Neural cell (in vitro differentiated cells): ENCODE measurements at regions not wholly inside any gene's neighbourhood (a gene's known extent, or its start where the extent isn't known, plus 50 kb on each side); places are given as distances from the start of the nearest gene placed in this dataset.

Experiments used
- H2AFZ ChIP-seq: fragments of 200-600, 300-800 bp; sonication (generic), shearing (Covaris generic); 2 replicates; pipeline ENCODE4 v1.6.0; 2014; ENCODE audit warnings: low read depth, mild to moderate bottlenecking, antibody characterized with exemption, low read length, moderate library complexity
- H3F3A ChIP-seq: fragments of 200-600 bp; shearing (Covaris generic); 2 replicates; pipeline ENCODE4 v1.6.1; 2016; ENCODE audit warnings: mild to moderate bottlenecking, moderate library complexity, mixed read lengths, antibody characterized with exemption, low read length; ENCODE audit not compliant: insufficient read depth, poor library complexity, severe bottlenecking
- H3K27ac ChIP-seq: fragments of 200-600, 300-800 bp; sonication (generic), shearing (Covaris generic); 2 replicates; pipeline ENCODE4 v1.5.1; 2014; ENCODE audit warnings: mild to moderate bottlenecking, low read length, moderate library complexity
- H3K27me3 ChIP-seq: fragments of 300-800, 200-600 bp; sonication (generic), shearing (Covaris generic); 2 replicates; pipeline ENCODE4 v1.6.0; 2014; ENCODE audit warnings: mild to moderate bottlenecking, low read depth, low read length, moderate library complexity; ENCODE audit not compliant: insufficient read depth
- H3K36me3 ChIP-seq: fragments of 300-800, 200-600 bp; sonication (generic), shearing (Covaris generic); 2 replicates; pipeline ENCODE4 v1.5.1; 2014; ENCODE audit warnings: mild to moderate bottlenecking, antibody characterized with exemption, low read length, moderate library complexity; ENCODE audit not compliant: insufficient read depth
- H3K4me2 ChIP-seq: fragments of 300-800, 200-600 bp; sonication (generic), shearing (Covaris generic); 2 replicates; pipeline ENCODE4 v1.6.0; 2014; ENCODE audit warnings: mild to moderate bottlenecking, low read length
- H3K4me3 ChIP-seq: fragments of 300-800, 200-600 bp; sonication (generic), shearing (Covaris generic); 2 replicates; pipeline ENCODE4 v1.5.1; 2014; ENCODE audit warnings: mild to moderate bottlenecking, low read length, moderate library complexity
- H3K79me2 ChIP-seq: fragments of 200-600 bp; shearing (Covaris generic); replicated peaks from 2 replicates; pipeline ENCODE4 v1.6.0; 2014; ENCODE audit warnings: mild to moderate bottlenecking, low read length, moderate library complexity; ENCODE audit not compliant: insufficient read depth
- H3K9ac ChIP-seq: fragments of 300-800, 200-600 bp; sonication (generic), shearing (Covaris generic); 2 replicates; pipeline ENCODE4 v1.6.1; 2016; ENCODE audit warnings: mild to moderate bottlenecking, low read length, mixed read lengths
- H3K9me2 ChIP-seq: fragments of 200-600 bp; shearing (Covaris generic); 2 replicates; pipeline ENCODE4 v1.6.1; 2016; ENCODE audit warnings: mild to moderate bottlenecking, low read length, mixed read lengths; ENCODE audit not compliant: insufficient read depth
- H3K9me3 ChIP-seq: fragments of 200-600, 300-800 bp; sonication (generic), shearing (Covaris generic); 2 replicates; pipeline ENCODE4 v1.6.1; 2016; ENCODE audit warnings: mild to moderate bottlenecking, mixed run types, low read length, moderate library complexity, mixed read lengths
- H4K20me1 ChIP-seq: fragments of 200-600 bp; shearing (Covaris generic); 2 replicates; pipeline ENCODE4 v1.6.1; 2016; ENCODE audit warnings: mild to moderate bottlenecking, mixed run types; ENCODE audit not compliant: insufficient read depth
- EP300 ChIP-seq: fragments of 450-650 bp; conservative IDR thresholded peaks from 2 replicates; pipeline ENCODE4 v1.6.1; 2014; ENCODE audit warnings: antibody characterized with exemption, mild to moderate bottlenecking, moderate library complexity; ENCODE audit not compliant: poor library complexity, severe bottlenecking
- EZH2 ChIP-seq: fragments of 200-600, 300-800 bp; shearing (Covaris generic), sonication (generic); IDR thresholded peaks from 2 replicates; pipeline ENCODE4 v1.6.1; 2014; ENCODE audit warnings: antibody characterized with exemption, low read length, borderline replicate concordance, mild to moderate bottlenecking; ENCODE audit not compliant: insufficient read depth, poor library complexity, severe bottlenecking
- MXI1 ChIP-seq: fragments of 450-650 bp; conservative IDR thresholded peaks from 2 replicates; pipeline ENCODE4 v1.6.1; 2014; ENCODE audit warnings: antibody characterized with exemption, mild to moderate bottlenecking; ENCODE audit not compliant: poor library complexity, severe bottlenecking
- POLR2AphosphoS5 ChIP-seq: IDR thresholded peaks from 2 replicates; pipeline ENCODE4 v1.6.1; 2012
- RAD21 ChIP-seq: fragments of 450-650 bp; conservative IDR thresholded peaks from 2 replicates; pipeline ENCODE4 v1.6.1; 2014; ENCODE audit warnings: antibody characterized with exemption, mild to moderate bottlenecking, moderate library complexity
- SMC3 ChIP-seq: fragments of 450-650 bp; conservative IDR thresholded peaks from 2 replicates; pipeline ENCODE4 v1.6.1; 2014; ENCODE audit warnings: antibody characterized with exemption, mild to moderate bottlenecking, moderate library complexity; ENCODE audit not compliant: poor library complexity
- TAF1 ChIP-seq: IDR thresholded peaks from 2 replicates; pipeline ENCODE4 v1.6.1; 2012; ENCODE audit warnings: low read depth
- TF ChIP-seq, protein P1 (sequence below): fragments of 450-650 bp; IDR thresholded peaks from 2 replicates; pipeline ENCODE4 v1.5.1; 2014; ENCODE audit warnings: antibody characterized with exemption, mild to moderate bottlenecking, moderate library complexity; ENCODE audit not compliant: poor library complexity, severe bottlenecking
- TF ChIP-seq, protein P2 (sequence below): IDR thresholded peaks from 2 replicates; pipeline ENCODE4 v1.6.1; 2012; ENCODE audit warnings: borderline replicate concordance

- Histone ChIP-seq H3K9me3 (no peaks in the 10 kb centered on the region), H4K20me1 (no peaks in the 10 kb centered on the region), H3K27me3 (no peaks in the 10 kb centered on the region), H3K4me3 (no peak overlapping the region), H3F3A (no peaks in the 10 kb centered on the region), H3K9ac (no peak overlapping the region), H3K27ac (no peak overlapping the region), H3K79me2 (no peaks in the 10 kb centered on the region), H3K9me2 (no peaks in the 10 kb centered on the region), H2AFZ (no peak overlapping the region), H3K4me2 (no peak overlapping the region), H3K36me3 (no peaks in the 10 kb centered on the region)
- no peak for TF ChIP-seq EP300
- TF ChIP-seq, protein P1, sequence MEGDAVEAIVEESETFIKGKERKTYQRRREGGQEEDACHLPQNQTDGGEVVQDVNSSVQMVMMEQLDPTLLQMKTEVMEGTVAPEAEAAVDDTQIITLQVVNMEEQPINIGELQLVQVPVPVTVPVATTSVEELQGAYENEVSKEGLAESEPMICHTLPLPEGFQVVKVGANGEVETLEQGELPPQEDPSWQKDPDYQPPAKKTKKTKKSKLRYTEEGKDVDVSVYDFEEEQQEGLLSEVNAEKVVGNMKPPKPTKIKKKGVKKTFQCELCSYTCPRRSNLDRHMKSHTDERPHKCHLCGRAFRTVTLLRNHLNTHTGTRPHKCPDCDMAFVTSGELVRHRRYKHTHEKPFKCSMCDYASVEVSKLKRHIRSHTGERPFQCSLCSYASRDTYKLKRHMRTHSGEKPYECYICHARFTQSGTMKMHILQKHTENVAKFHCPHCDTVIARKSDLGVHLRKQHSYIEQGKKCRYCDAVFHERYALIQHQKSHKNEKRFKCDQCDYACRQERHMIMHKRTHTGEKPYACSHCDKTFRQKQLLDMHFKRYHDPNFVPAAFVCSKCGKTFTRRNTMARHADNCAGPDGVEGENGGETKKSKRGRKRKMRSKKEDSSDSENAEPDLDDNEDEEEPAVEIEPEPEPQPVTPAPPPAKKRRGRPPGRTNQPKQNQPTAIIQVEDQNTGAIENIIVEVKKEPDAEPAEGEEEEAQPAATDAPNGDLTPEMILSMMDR, result no peak
- TF ChIP-seq MXI1, result no peak
- TF ChIP-seq POLR2AphosphoS5, result no peak
Observed at GRCh38 chr18:2087877-2088673, 483.2 kb downstream of the METTL4 start.

GRCh38 chr18:2089396-2089795 lies 481.9 kb downstream of the METTL4 start:
- Histone ChIP-seq H3K36me3 (no peaks in the 10 kb centered on the region), H3K27ac (no peak overlapping the region), H2AFZ (no peak overlapping the region), H4K20me1 (no peaks in the 10 kb centered on the region), H3K9me2 (no peaks in the 10 kb centered on the region), H3K9me3 (no peaks in the 10 kb centered on the region), H3K4me2 (no peak overlapping the region), H3K79me2 (no peaks in the 10 kb centered on the region), H3K9ac (no peak overlapping the region), H3F3A (no peaks in the 10 kb centered on the region), H3K27me3 (no peaks in the 10 kb centered on the region), H3K4me3 (no peak overlapping the region)
- TF ChIP-seq, protein P1, result no peak
- TF ChIP-seq MXI1 (no peak), SMC3 (no peak), POLR2AphosphoS5 (no peak), EP300 (no peak), TAF1 (no peak), RAD21 (no peak), EZH2 (no peak)
- TF ChIP-seq, protein P2, sequence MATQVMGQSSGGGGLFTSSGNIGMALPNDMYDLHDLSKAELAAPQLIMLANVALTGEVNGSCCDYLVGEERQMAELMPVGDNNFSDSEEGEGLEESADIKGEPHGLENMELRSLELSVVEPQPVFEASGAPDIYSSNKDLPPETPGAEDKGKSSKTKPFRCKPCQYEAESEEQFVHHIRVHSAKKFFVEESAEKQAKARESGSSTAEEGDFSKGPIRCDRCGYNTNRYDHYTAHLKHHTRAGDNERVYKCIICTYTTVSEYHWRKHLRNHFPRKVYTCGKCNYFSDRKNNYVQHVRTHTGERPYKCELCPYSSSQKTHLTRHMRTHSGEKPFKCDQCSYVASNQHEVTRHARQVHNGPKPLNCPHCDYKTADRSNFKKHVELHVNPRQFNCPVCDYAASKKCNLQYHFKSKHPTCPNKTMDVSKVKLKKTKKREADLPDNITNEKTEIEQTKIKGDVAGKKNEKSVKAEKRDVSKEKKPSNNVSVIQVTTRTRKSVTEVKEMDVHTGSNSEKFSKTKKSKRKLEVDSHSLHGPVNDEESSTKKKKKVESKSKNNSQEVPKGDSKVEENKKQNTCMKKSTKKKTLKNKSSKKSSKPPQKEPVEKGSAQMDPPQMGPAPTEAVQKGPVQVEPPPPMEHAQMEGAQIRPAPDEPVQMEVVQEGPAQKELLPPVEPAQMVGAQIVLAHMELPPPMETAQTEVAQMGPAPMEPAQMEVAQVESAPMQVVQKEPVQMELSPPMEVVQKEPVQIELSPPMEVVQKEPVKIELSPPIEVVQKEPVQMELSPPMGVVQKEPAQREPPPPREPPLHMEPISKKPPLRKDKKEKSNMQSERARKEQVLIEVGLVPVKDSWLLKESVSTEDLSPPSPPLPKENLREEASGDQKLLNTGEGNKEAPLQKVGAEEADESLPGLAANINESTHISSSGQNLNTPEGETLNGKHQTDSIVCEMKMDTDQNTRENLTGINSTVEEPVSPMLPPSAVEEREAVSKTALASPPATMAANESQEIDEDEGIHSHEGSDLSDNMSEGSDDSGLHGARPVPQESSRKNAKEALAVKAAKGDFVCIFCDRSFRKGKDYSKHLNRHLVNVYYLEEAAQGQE, result no peak
